A172 (cell line): ENCODE measurements at regions not wholly inside any gene's neighbourhood (a gene's known extent, or its start where the extent isn't known, plus 50 kb on each side); places are given as distances from the start of the nearest gene placed in this dataset.

Source experiments
- DNase-seq: peaks from one replicate; pipeline ENCODE4 v3.0.0-alpha.2; 2015; ENCODE audit warnings: low spot score

- DNase-seq = no peak
Observed at GRCh38 chr16:87065446-87066132, 251.6 kb downstream of the C16orf95 start.

GRCh38 chr16:87066133-87067002, 250.8 kb downstream of the C16orf95 start:
- DNase-seq = no peak

GRCh38 chr16:87067003-87067556, 250.1 kb downstream of the C16orf95 start:
- no peak for DNase-seq

GRCh38 chr16:87067836-87068761, 249.1 kb downstream of the C16orf95 start:
- DNase-seq = no peak

- no peak for DNase-seq
Observed at GRCh38 chr16:87068762-87069150, 248.4 kb downstream of the C16orf95 start.

- DNase-seq = no peak
Observed at GRCh38 chr16:87070657-87071056, 246.5 kb downstream of the C16orf95 start.

- no peak for DNase-seq
Observed at GRCh38 chr16:87072101-87072500, 245.1 kb downstream of the C16orf95 start.

GRCh38 chr16:87074641-87075318, 242.4 kb downstream of the C16orf95 start:
- DNase-seq = no peak

GRCh38 chr16:87075319-87075860, 241.8 kb downstream of the C16orf95 start:
- no peak for DNase-seq

- no peak for DNase-seq
Observed at GRCh38 chr16:87076331-87076949, 240.8 kb downstream of the C16orf95 start.

GRCh38 chr16:87076950-87077749, 240.0 kb downstream of the C16orf95 start:
- peak; percentile 68 for DNase-seq

GRCh38 chr16:87077750-87078127, 239.5 kb downstream of the C16orf95 start:
- no peak for DNase-seq

- no peak for DNase-seq
Observed at GRCh38 chr16:87080571-87081167, 236.5 kb downstream of the C16orf95 start.

GRCh38 chr16:87085441-87085840, 231.8 kb downstream of the C16orf95 start:
- DNase-seq = no peak

GRCh38 chr16:87086156-87086555, 231.0 kb downstream of the C16orf95 start:
- no peak for DNase-seq

- DNase-seq = no peak
Observed at GRCh38 chr16:87086575-87086974, 230.6 kb downstream of the C16orf95 start.

- DNase-seq = no peak
Observed at GRCh38 chr16:87092958-87093357, 224.2 kb downstream of the C16orf95 start.

- no peak for DNase-seq
Observed at GRCh38 chr16:87093804-87094555, 223.2 kb downstream of the C16orf95 start.

- no peak for DNase-seq
Observed at GRCh38 chr16:87094556-87094865, 222.7 kb downstream of the C16orf95 start.
